Heart right ventricle (tissue), 16 donors: ENCODE measurements at regions not wholly inside any gene's neighbourhood (a gene's known extent, or its start where the extent isn't known, plus 50 kb on each side); places are given as distances from the start of the nearest gene placed in this dataset.
"Not testable (repeated sequence)": the region's sequence is repeated elsewhere in the genome, so short reads cannot be mapped to it uniquely, and the experiment has no call there.

Source experiments
- ATAC-seq, 8 donors: fragments of 200-7000 bp; cut with Tn5 transposase; one replicate each; pipeline ENCODE4 v1.9.1; 2020; ENCODE audit warnings: mild to moderate bottlenecking in 8 of 8, moderate library complexity in 8 of 8, moderate number of reproducible peaks in 1 of 8
- DNase-seq, 2 donors: peaks; one replicate each; pipeline ENCODE4 v3.0.0-alpha.2; 2020
- H3K27ac ChIP-seq, 10 donors: fragments of 200-600 bp; sonication (generic) in 2 of 10; one replicate each; pipeline versions ENCODE4 v1.5.0 to v1.8.0; 2020 to 2022; ENCODE audit warnings: mild to moderate bottlenecking in 3 of 10
- H3K27me3 ChIP-seq, 7 donors: fragments of 200-600 bp; one replicate each; pipeline ENCODE4 v1.8.0; 2021 to 2022; ENCODE audit warnings: mild to moderate bottlenecking in 2 of 7
- H3K36me3 ChIP-seq, 9 donors: fragments of 200-600 bp; sonication (generic) in 1 of 9; one replicate each; pipeline versions ENCODE4 v1.5.0 to v1.8.0; 2020 to 2022; ENCODE audit warnings: mild to moderate bottlenecking in 2 of 9
- H3K4me1 ChIP-seq, 9 donors: fragments of 200-600 bp; sonication (generic) in 1 of 9; one replicate each; pipeline versions ENCODE4 v1.5.0 to v1.8.0; 2020 to 2022; ENCODE audit warnings: mild to moderate bottlenecking in 4 of 9
- H3K4me3 ChIP-seq, 10 donors: fragments of 200-600 bp; sonication (generic) in 2 of 10; one replicate each; pipeline versions ENCODE4 v1.5.0 to v1.8.0; 2020 to 2022; ENCODE audit warnings: mild to moderate bottlenecking in 7 of 10, moderate library complexity in 2 of 10
- H3K9me3 ChIP-seq, 11 donors: fragments of 200-600 bp in 10 of 11; sonication (generic) in 2 of 11; one replicate each; pipeline versions ENCODE4 v1.5.0 to v1.8.0; 2013 to 2022; ENCODE audit warnings: mild to moderate bottlenecking in 2 of 11, control low read depth in 1 of 11, moderate library complexity in 1 of 11
- WGBS, 2 donors: extraction: QIAGEN DNeasy Blood & Tissue Kit; methylation state at CpG; one replicate each; pipeline ENCODE4 v1.1.7; 2013; ENCODE audit warnings: inconsistent platforms in 1 of 2; 5-methylcytosine and 5-hydroxymethylcytosine counted together
- intact Hi-C, 10 donors: fragments of 100-400 bp; cut with DNase I; formaldehyde crosslinking; loops; one replicate each; pipeline versions ENCODE4 v1.11.1 to v1.14.2; 2022
- TF ChIP-seq, protein P1 (sequence below), 9 donors: fragments of 200-600 bp; sonication (generic) in 2 of 9; IDR thresholded peaks; one replicate each; pipeline versions ENCODE4 v1.5.0 to v1.8.0; 2021 to 2022; ENCODE audit warnings: antibody characterized with exemption in 9 of 9, mild to moderate bottlenecking in 5 of 9, moderate library complexity in 1 of 9
- donor health status: Arrhythmogenic right ventricular cardiomyopathy.
- donor health status: ischemic (EF 13 %, LVEDD 7.1; RV severe dilation, severe dysfunction).
- donor health status: healthy with polysubstance abuse.
- donor health status: DM: no; HTN: yes; CAD: no.
- donor health status: DM: no; HTN: no; CAD: no.
- donor health status: ischemic (EF 25% LVEDD 6.9; RV normal size, moderate dysfunction).
- donor health status: ischemic (EF 25% LVEDD 5.7; RV mildly dilated, moderate dysfunction).
- donor health status: healthy.
- donor health status: DM: yes; HTN: yes; CAD: no.
- donor health status: Ischemic cardiomyopathy.
- donor health status: ischemic (EF 35%, LVEDD 5.7; RV mildly dilated, moderate dysfunction).
- donor health status: nonischemic (EF 11% LVEDD 7.7; RV severe dilation, severe dysfunction).
- donor health status: DM: yes; HTN: yes; CAD: no.
- donor health status: PGD.
- donor health status: ischemic (EF 29% LVEDD 5.4; RV normal size, mild dysfunction).
- donor health status: nonischemic (EF 23%, LVEDD 6.1; RV moderate dilation, normal function).

DNA sequence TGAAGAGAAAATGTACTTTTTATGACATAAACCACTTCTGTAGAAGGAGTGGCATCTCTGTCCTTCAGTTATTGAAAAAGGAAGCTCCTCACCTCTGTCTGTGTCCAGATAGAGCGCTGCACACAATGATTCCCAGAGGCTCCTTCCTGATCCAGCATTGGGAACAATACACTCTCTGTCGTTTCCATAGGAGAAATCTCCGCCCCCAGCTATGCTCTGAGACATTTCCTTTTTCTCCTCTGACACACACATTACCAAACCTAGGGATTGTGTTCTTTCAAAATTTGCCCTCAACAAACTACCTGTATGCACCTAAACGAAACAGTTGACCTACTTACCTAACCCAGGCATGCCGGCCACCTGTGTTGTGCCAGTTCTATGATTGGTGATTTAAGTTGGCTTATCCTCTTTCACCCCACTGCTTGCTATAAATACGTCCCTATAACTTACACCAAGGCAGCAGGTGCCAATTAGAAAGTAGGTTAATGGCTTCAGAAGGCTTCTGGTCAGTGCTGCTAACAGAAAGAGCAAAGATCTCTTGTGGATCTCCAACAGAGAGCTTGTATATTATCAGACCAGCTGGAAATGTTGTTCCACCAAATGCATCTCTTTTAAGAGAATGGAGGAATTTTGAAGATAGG, 140.1 kb upstream of the JCAD start:
- Histone ChIP-seq H3K27me3 (peaks cover 0 to 14% (median 3%) of the 10 kb centered on the region in 7 donors), H3K36me3 (no peaks in the 10 kb centered on the region), H3K4me3 (no peak overlapping the region), H3K27ac (no peak overlapping the region), H3K4me1 (no peaks in the 10 kb centered on the region), H3K9me3 (peaks cover 0 to 16% (median 8%) of the 10 kb centered on the region in 11 donors)
- intact Hi-C loops = no loop called here
- DNase-seq (no peak), ATAC-seq (no peak)
- 63 to 65% methylated on average over 6 of the region's 6 CpGs for WGBS, 2 donors
- TF ChIP-seq, protein P1, sequence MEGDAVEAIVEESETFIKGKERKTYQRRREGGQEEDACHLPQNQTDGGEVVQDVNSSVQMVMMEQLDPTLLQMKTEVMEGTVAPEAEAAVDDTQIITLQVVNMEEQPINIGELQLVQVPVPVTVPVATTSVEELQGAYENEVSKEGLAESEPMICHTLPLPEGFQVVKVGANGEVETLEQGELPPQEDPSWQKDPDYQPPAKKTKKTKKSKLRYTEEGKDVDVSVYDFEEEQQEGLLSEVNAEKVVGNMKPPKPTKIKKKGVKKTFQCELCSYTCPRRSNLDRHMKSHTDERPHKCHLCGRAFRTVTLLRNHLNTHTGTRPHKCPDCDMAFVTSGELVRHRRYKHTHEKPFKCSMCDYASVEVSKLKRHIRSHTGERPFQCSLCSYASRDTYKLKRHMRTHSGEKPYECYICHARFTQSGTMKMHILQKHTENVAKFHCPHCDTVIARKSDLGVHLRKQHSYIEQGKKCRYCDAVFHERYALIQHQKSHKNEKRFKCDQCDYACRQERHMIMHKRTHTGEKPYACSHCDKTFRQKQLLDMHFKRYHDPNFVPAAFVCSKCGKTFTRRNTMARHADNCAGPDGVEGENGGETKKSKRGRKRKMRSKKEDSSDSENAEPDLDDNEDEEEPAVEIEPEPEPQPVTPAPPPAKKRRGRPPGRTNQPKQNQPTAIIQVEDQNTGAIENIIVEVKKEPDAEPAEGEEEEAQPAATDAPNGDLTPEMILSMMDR (IDR thresholded peaks at IDR 0.05) = no peak

DNA sequence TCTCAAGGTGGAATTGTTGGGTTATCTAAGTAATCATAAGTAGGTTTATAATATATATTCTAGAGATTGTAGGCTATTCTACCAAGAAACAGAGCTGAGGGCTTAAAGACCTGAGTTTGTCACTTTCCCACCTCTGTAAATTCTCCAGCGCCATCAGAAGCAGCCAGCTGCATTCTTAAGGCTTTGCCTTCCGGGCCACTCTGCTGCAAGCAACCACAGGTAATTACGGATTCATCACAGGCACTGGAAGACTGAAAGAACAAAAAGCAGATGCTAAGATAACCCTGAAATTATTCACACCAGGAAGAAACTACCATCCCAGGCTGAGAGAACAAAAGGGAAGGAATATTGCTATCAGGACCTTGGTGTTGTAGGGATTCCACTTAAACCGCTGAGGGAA, 137.8 kb upstream of the JCAD start:
- peaks cover 0 to 14% (median 3%) of the 10 kb centered on the region in 7 donors for H3K27me3 ChIP-seq
- H3K4me3 ChIP-seq = no peak overlapping the region
- no peaks in the 10 kb centered on the region for H3K36me3 ChIP-seq
- intact Hi-C loops = no loop called here
- no peak for DNase-seq
- no peaks in the 10 kb centered on the region for H3K4me1 ChIP-seq
- H3K27ac ChIP-seq = no peak overlapping the region
- WGBS, 2 donors = 83% methylated on average over 4 of the region's 4 CpGs
- H3K9me3 ChIP-seq = peaks cover 0 to 16% (median 5%) of the 10 kb centered on the region in 11 donors
- no peak for ATAC-seq
- TF ChIP-seq, protein P1 (IDR thresholded peaks at IDR 0.05) = no peak

DNA sequence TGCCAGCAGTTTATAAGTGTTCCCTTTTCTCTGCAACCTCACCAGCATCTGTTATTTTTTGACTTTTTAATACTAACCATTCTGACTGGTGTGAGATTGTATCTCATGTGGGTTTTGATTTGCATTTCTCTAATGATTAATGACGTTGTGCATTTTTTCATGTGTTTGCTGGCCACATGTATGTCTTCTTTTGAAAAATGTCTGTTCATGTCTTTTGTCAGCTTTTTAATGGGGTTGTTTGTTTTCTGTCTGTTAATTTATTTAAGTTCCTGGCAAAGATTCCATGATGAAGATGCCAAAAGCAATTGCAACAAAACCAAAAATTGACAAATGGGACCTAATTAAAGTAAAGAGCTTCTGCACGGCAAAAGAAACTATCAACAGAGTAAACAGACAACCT, 137.2 kb upstream of the JCAD start:
- DNase-seq = not testable (repeated sequence)
- WGBS, 2 donors = 75 to 85% methylated on average over 2 of the region's 2 CpGs

DNA sequence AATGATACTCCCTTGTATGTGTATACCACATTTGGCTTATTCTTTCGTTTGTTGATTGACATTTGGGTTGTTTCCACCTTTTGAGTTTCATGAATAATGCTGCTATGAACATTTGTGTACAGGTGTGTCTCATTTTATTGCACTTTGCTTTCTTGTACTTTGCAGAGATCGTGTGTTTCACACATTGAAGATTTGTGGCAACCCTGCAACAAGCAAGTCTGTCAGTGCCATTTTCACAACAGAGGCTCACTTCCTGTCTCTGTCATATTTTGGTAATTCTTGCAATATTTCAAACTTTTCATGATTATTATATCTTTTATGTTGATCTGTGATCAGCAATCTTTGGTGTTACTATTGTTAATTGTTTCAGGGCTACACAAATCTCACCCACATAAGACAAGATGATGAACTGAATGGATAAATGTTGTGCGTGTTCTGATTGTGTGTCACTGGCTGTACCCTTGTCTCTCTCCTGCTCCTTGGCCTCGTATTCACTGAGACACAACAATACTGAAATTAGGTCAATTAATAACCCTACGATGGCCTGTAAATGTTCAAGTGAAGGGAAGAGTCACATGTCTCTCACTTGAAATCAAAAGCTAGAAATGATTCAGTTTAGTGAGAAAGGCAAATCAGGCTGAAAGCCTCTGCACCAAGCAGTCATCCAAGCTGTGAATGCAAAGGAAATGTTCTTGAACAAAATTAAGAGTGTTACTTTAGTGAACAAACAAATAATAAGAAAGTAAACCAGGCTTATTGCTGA, 133.6 kb upstream of the JCAD start:
- intact Hi-C loops = no loop called here
- Histone ChIP-seq H3K27ac (no peak overlapping the region), H3K4me1 (peaks cover 0 to 16% (median 4%) of the 10 kb centered on the region in 9 donors), H3K27me3 (peaks cover 0 to 9% (median 3%) of the 10 kb centered on the region in 7 donors), H3K4me3 (no peak overlapping the region), H3K36me3 (no peaks in the 10 kb centered on the region), H3K9me3 (peaks cover 0 to 16% (median 5%) of the 10 kb centered on the region in 11 donors)
- DNase-seq (no peak), ATAC-seq (no peak)
- 87 to 93% methylated on average over 5 of the region's 5 CpGs for WGBS, 2 donors
- TF ChIP-seq, protein P1 (IDR thresholded peaks at IDR 0.05) = no peak

More for the DNA sequence above, 137.2 kb upstream of the JCAD start:
- H3K4me1 ChIP-seq, H3K36me3 ChIP-seq, intact Hi-C loops, H3K4me3 ChIP-seq, H3K27ac ChIP-seq, ATAC-seq: not testable (repeated sequence)
- Histone ChIP-seq H3K9me3 (peaks cover 0 to 16% (median 5%) of the 10 kb centered on the region in 11 donors), H3K27me3 (peaks cover 0 to 14% (median 3%) of the 10 kb centered on the region in 7 donors)
